ENCODE measurements at regions not wholly inside any gene's neighbourhood (a gene's known extent, or its start where the extent isn't known, plus 50 kb on each side); places are given as distances from the start of the nearest gene placed in this dataset.

DNA sequence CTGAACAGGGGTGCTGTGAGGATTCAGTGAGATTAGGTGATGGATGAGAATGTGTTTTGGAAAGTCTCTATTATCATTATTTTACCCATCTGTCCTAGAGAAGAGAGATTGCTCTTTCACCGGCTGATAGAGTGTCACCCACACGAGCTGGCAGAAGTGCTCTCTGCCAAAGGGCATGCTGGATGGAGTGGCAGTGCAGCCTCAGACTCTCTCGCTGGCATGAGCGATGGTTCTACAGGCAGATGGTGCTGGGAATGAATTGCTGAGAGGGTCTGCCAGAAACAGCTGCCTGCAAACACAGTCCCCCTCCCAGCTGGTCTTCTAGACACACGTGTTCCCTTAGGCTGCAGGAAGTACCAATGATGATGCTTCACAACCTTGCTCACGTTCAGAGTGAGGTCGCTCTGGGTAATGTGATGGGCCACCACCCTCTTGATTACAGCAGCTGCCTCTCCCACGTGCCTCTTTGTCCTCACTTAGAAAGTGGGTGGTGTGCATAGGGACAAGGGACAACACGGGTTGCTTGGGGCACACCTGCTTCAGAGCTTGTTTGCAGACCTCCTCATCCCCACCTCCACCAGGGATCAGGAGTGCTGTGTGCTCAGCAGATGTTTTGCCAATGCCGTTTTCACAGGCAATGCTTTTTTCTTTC is 84.7 kb downstream of the FOXA2 start:
- Histone ChIP-seq H2AFZ (ENCODE audit: low read length) (no peak overlapping the region), H3K4ac (ENCODE audit: low read depth, low read length) (no peak overlapping the region), H2BK15ac (ENCODE audit: low read depth, low read length) (no peak overlapping the region), H3K79me1 (ENCODE audit: insufficient read depth, low read depth, low read length, poor library complexity, severe bottlenecking) (no peaks in the 10 kb centered on the region), H3K4me1 (ENCODE audit: insufficient read depth, low read length) (peaks cover 4% of the 10 kb centered on the region; the same call in 1 of the 2 replicates), H2BK5ac (ENCODE audit: insufficient read length, low read length) (no peak overlapping the region), H3K27me3 (ENCODE audit: insufficient read depth, low read length) (no peaks in the 10 kb centered on the region), H3T11ph (ENCODE audit: low read length) (no peak overlapping the region), H3K23me2 (ENCODE audit: insufficient read length, low read depth, low read length, poor library complexity, severe bottlenecking) (no peaks in the 10 kb centered on the region), H2BK120ac (ENCODE audit: low read depth, low read length, poor library complexity, severe bottlenecking) (no peak overlapping the region), H3K4me2 (ENCODE audit: insufficient read depth, insufficient read length, low read length) (no peak overlapping the region), H2BK12ac (ENCODE audit: insufficient read length, low read depth, low read length) (no peak overlapping the region), H4K91ac (ENCODE audit: insufficient read length, low read depth, low read length) (no peak overlapping the region), H3K79me2 (ENCODE audit: insufficient read depth, low read length) (no peaks in the 10 kb centered on the region), H3K27ac (ENCODE audit: insufficient read length, low read depth, low read length) (no peak overlapping the region), H3K9me3 (ENCODE audit: control insufficient read depth, low read depth, low read length) (no peaks in the 10 kb centered on the region), H2AK5ac (ENCODE audit: insufficient read length, low read length) (no peak overlapping the region), H3K18ac (ENCODE audit: insufficient read length, low read depth, low read length) (no peak overlapping the region), H3K9ac (ENCODE audit: extremely low read depth, insufficient read length, low read length) (no peak overlapping the region), H3K56ac (ENCODE audit: insufficient read length, low read depth, low read length) (no peak overlapping the region), H4K20me1 (ENCODE audit: control insufficient read depth, insufficient read depth, insufficient read length) (no peaks in the 10 kb centered on the region), H4K5ac (ENCODE audit: insufficient read length, low read depth, low read length) (no peak overlapping the region), H2BK20ac (ENCODE audit: low read depth, low read length, poor library complexity, severe bottlenecking) (no peak overlapping the region), H3K23ac (ENCODE audit: insufficient read length, low read depth, low read length) (no peak overlapping the region), H3K14ac (ENCODE audit: insufficient read depth, low read length) (no peak overlapping the region), H4K8ac (replicated peaks; ENCODE audit: insufficient read length, low read depth, low read length) (no peak overlapping the region)
- Mint-ChIP-seq H3K27ac (no peak overlapping the region), H3K4me1 (peaks cover 9 to 14% of the 10 kb centered on the region in 2 experiments; a peak in 3 of 4 replicates), H3K9me3 (no peaks in the 10 kb centered on the region; a peak in 1 of 5 replicates), H3K27me3 (ENCODE audit: low read depth) (peaks cover 63% of the 10 kb centered on the region), H3K36me3 (ENCODE audit: insufficient read depth in 1 of 3, low read depth in 3 of 3) (no peaks in the 10 kb centered on the region), H3K4me3 (no peak overlapping the region)
- DNase-seq, result no peak
- TF ChIP-seq, protein P1, sequence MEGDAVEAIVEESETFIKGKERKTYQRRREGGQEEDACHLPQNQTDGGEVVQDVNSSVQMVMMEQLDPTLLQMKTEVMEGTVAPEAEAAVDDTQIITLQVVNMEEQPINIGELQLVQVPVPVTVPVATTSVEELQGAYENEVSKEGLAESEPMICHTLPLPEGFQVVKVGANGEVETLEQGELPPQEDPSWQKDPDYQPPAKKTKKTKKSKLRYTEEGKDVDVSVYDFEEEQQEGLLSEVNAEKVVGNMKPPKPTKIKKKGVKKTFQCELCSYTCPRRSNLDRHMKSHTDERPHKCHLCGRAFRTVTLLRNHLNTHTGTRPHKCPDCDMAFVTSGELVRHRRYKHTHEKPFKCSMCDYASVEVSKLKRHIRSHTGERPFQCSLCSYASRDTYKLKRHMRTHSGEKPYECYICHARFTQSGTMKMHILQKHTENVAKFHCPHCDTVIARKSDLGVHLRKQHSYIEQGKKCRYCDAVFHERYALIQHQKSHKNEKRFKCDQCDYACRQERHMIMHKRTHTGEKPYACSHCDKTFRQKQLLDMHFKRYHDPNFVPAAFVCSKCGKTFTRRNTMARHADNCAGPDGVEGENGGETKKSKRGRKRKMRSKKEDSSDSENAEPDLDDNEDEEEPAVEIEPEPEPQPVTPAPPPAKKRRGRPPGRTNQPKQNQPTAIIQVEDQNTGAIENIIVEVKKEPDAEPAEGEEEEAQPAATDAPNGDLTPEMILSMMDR (conservative IDR thresholded peaks at IDR 0.05), result no peak
- no CpG with 5 or more reads among the region's 10 CpGs for WGBS (ENCODE audit: extremely low coverage, insufficient read length, low lambda C conversion rate)

All from H9 (cell line).